Prostate gland (tissue), 2 donors: ENCODE measurements at regions not wholly inside any gene's neighbourhood (a gene's known extent, or its start where the extent isn't known, plus 50 kb on each side); places are given as distances from the start of the nearest gene placed in this dataset.

Experiments used
- POLR2AphosphoS5 ChIP-seq: sonication (generic); formaldehyde crosslinking; IDR thresholded peaks from one replicate; pipeline ENCODE4 v1.6.1; 2017; ENCODE audit warnings: antibody characterized with exemption
- TF ChIP-seq, protein P1 (sequence below), 4 experiments: fragments of 200-600 bp in 2 of 4; fragments of 450-650 bp in 2 of 4; sonication (generic) in 2 of 4; IDR thresholded peaks; 1 replicate in 3 of 4; 2 replicates in 1 of 4; pipeline ENCODE4 v1.5.1; 2016 to 2019; ENCODE audit warnings: antibody characterized with exemption in 4 of 4, mild to moderate bottlenecking in 2 of 4, moderate library complexity in 2 of 4

DNA sequence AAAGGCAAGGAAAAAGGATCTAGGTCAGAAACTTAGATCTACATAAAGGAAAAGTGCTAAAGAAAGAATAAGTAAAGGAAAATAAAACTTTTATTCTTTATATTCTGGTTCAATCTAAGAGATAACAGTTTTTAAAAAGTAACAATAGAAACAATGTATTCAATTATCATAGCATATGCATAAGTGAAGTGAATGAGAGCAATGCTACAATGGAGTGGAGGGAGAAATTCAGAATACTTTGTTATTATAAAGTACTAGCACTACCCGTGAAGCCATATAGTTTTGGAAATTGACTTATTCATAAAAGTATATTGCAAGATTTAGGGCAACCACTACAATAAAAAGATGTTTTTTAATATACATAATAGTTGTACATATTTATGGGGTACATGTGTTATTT lies 586.0 kb upstream of the MDGA2 start:
- no peak for TF ChIP-seq POLR2AphosphoS5
- TF ChIP-seq, protein P1, sequence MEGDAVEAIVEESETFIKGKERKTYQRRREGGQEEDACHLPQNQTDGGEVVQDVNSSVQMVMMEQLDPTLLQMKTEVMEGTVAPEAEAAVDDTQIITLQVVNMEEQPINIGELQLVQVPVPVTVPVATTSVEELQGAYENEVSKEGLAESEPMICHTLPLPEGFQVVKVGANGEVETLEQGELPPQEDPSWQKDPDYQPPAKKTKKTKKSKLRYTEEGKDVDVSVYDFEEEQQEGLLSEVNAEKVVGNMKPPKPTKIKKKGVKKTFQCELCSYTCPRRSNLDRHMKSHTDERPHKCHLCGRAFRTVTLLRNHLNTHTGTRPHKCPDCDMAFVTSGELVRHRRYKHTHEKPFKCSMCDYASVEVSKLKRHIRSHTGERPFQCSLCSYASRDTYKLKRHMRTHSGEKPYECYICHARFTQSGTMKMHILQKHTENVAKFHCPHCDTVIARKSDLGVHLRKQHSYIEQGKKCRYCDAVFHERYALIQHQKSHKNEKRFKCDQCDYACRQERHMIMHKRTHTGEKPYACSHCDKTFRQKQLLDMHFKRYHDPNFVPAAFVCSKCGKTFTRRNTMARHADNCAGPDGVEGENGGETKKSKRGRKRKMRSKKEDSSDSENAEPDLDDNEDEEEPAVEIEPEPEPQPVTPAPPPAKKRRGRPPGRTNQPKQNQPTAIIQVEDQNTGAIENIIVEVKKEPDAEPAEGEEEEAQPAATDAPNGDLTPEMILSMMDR (IDR thresholded peaks at IDR 0.05) = no peak
